ENCODE measurements at regions not wholly inside any gene's neighbourhood (a gene's known extent, or its start where the extent isn't known, plus 50 kb on each side); places are given as distances from the start of the nearest gene placed in this dataset.

DNA sequence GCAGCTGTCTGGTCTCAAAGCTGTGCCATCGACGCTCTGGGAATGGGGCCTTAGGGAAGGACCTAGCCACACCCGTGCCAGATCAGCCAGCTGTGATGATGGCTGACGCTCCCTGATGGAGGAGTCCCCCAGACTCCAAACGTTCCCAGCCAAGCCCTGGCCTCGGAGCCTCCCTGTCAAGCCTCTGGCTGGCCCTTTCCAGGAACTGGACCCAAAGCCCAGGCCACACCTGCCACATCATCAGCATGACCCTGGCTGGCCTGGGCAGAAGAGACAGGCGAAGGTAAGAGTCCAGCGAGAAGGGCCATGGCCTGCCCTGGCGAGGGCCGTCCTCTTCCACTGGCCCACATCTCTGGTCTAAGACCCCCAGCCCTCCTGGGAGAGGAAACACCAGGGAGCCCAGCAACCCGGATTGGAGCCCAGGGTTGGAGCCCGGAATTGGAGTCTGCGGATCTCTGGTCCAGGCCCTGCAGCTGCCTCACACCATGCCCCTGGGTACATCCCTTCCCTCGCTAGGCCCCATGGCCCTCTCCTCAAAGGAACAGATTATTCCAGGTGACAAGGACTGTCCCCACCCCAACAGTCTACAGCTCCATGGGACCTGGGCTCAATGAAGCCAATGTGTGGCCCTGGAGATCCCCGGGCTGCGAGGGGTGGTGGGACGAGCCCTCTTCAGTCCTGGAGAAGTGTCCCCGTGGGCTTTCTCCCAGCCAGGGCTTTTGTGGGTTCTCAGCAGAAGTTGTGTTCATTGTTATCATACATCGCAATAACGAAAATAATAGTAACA is 105.1 kb upstream of the TNRC6C start:
- no peaks in the 10 kb centered on the region for H3K4me1 ChIP-seq (ENCODE audit: control insufficient read depth, insufficient read depth, low read length)
- no peaks in the 10 kb centered on the region for H3K9me3 ChIP-seq (ENCODE audit: control insufficient read depth, insufficient read depth, low read depth, low read length)
- H3K27me3 ChIP-seq (ENCODE audit: control insufficient read depth, insufficient read depth, low read length), result no peaks in the 10 kb centered on the region; the same call in 1 of the 2 replicates
- no peak overlapping the region for H3K9ac ChIP-seq (ENCODE audit: low read length)
- H3K4me3 ChIP-seq (ENCODE audit: low read depth, low read length), result no peak overlapping the region
- no peak overlapping the region for H3K27ac ChIP-seq (ENCODE audit: low read depth, low read length)
- no peaks in the 10 kb centered on the region for H3K36me3 ChIP-seq (ENCODE audit: control insufficient read depth, insufficient read depth, low read length)

DNA sequence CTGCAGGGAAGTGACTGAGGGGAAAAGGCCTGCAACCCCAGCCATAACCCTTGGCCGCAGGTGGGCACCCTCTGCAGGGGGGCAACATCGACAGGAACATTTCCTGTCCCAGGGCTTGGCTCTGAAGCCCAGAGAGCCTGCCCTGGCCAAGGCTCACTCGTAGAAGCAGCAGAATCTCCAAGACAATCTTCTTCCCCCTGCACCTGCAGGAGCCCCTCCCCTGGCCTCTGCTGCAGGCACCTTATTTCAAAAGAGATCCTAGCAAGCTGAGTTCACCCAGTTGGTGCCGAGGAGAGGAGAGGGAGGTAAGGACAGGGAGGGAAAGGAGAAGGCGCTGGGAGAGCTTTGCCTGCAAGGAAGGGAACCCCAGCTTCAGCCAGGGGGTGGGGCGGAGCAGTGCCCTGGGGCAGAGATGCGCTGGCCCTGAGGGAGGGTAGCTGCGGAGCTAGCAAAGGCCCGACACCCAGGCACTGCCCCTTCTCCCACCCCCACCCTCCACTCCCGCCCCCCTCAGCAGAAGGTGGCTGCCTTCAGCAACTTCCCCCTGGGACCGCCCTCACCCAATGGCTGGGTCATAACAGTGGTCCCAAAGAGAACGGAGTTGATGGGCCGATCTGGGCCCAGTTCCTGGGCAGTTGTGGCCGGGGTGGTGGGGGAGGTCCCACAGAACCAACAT is 104.3 kb upstream of the TNRC6C start:
- Histone ChIP-seq H3K4me1 (ENCODE audit: control insufficient read depth, insufficient read depth, low read length) (no peaks in the 10 kb centered on the region), H3K27me3 (ENCODE audit: control insufficient read depth, insufficient read depth, low read length) (no peaks in the 10 kb centered on the region; the same call in 1 of the 2 replicates), H3K27ac (ENCODE audit: low read depth, low read length) (no peak overlapping the region), H3K4me3 (ENCODE audit: low read depth, low read length) (no peak overlapping the region), H3K9me3 (ENCODE audit: control insufficient read depth, insufficient read depth, low read depth, low read length) (no peaks in the 10 kb centered on the region), H3K9ac (ENCODE audit: low read length) (no peak overlapping the region), H3K36me3 (ENCODE audit: control insufficient read depth, insufficient read depth, low read length) (no peaks in the 10 kb centered on the region)

GRCh38 chr17:77854759-77855745 is 103.5 kb upstream of the TNRC6C start:
- H3K9ac ChIP-seq (ENCODE audit: low read length), result no peak overlapping the region
- H3K27ac ChIP-seq (ENCODE audit: low read depth, low read length), result no peak overlapping the region
- no peaks in the 10 kb centered on the region for H3K4me1 ChIP-seq (ENCODE audit: control insufficient read depth, insufficient read depth, low read length)

DNA sequence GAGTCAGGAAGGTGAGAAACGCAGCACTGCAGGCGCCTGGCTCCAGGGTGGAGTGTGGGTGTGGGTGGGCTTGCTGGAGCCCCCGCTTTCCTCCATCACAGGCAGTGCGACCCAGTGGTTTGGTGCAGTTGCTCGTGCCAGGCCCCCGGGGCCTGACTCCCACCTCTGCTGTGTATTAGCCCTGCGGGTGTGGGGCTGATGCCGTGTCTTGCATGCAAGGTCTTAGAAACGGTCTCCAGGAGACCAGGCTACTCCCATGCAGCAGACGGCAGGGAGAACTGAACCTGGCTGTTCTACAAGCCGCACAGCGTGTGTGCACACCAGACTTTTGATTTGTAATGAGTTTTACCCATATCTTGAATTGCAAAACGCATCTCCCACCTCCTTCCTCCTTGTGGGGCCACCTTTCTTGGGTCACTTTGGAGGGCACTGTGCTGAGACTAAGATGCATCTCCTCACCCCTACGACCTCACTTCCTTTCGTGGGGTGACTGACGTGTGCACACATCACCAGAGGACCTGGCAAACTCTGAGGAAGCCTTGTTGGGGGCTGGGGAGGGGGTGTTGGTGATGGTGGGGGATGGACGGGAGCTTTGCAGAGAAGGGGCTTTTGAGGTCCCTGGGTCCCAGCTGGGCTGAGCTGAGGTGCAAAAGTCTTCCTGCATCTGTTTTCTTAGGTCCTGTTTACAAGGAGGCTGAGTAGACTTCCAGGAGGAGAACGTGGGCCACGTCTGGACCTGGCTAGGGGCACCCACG is 101.8 kb upstream of the TNRC6C start:
- Histone ChIP-seq H3K4me3 (ENCODE audit: low read depth, low read length) (no peak overlapping the region), H3K4me1 (ENCODE audit: control insufficient read depth, insufficient read depth, low read length) (no peaks in the 10 kb centered on the region), H3K9ac (ENCODE audit: low read length) (no peak overlapping the region), H3K27me3 (ENCODE audit: control insufficient read depth, insufficient read depth, low read length) (no peaks in the 10 kb centered on the region; the same call in 1 of the 2 replicates), H3K27ac (ENCODE audit: low read depth, low read length) (no peak overlapping the region), H3K9me3 (ENCODE audit: control insufficient read depth, insufficient read depth, low read depth, low read length) (no peaks in the 10 kb centered on the region), H3K36me3 (ENCODE audit: control insufficient read depth, insufficient read depth, low read length) (no peaks in the 10 kb centered on the region)

More at GRCh38 chr17:77854759-77855745, 103.5 kb upstream of the TNRC6C start:
- Histone ChIP-seq H3K9me3 (ENCODE audit: control insufficient read depth, insufficient read depth, low read depth, low read length) (no peaks in the 10 kb centered on the region), H3K36me3 (ENCODE audit: control insufficient read depth, insufficient read depth, low read length) (no peaks in the 10 kb centered on the region), H3K27me3 (ENCODE audit: control insufficient read depth, insufficient read depth, low read length) (no peaks in the 10 kb centered on the region; the same call in 1 of the 2 replicates), H3K4me3 (ENCODE audit: low read depth, low read length) (no peak overlapping the region)

DNA sequence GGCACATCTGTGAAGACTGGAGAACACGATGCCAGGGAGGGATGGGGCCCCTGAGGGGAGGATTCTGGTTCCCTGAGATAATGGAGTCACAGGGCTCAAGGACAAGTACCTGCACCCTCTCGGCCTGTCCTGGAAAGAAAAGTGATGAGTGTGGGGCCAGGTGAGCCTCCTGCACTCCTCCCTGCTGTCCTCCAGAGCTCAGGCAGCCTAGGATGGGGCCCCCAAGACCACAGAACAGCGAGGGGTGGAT is 101.3 kb upstream of the TNRC6C start:
- Histone ChIP-seq H3K27me3 (ENCODE audit: control insufficient read depth, insufficient read depth, low read length) (no peaks in the 10 kb centered on the region; the same call in 1 of the 2 replicates), H3K36me3 (ENCODE audit: control insufficient read depth, insufficient read depth, low read length) (no peaks in the 10 kb centered on the region), H3K4me1 (ENCODE audit: control insufficient read depth, insufficient read depth, low read length) (no peaks in the 10 kb centered on the region), H3K9me3 (ENCODE audit: control insufficient read depth, insufficient read depth, low read depth, low read length) (no peaks in the 10 kb centered on the region), H3K4me3 (ENCODE audit: low read depth, low read length) (no peak overlapping the region), H3K9ac (ENCODE audit: low read length) (no peak overlapping the region), H3K27ac (ENCODE audit: low read depth, low read length) (no peak overlapping the region)

DNA sequence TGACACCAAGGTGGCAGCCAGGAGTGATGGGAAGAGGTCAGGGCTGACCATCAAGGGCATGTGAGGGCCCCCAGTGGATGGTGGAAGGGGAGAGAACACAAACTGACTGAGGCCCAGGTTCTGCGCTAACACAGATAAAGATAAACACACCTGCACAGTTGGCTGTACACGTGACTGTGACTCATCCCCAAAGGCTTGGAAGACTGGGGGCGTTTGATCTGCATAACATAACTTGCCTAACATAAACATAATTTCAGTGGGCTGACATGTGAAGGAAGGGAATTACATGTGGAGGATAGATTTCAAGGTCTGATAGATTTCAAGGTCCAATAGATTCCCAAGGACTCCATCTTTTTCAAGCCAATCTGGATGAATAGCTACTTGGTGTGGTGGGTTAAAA is 100.9 kb upstream of the TNRC6C start:
- no peaks in the 10 kb centered on the region for H3K4me1 ChIP-seq (ENCODE audit: control insufficient read depth, insufficient read depth, low read length)
- H3K9ac ChIP-seq (ENCODE audit: low read length), result no peak overlapping the region
- no peak overlapping the region for H3K27ac ChIP-seq (ENCODE audit: low read depth, low read length)
- H3K36me3 ChIP-seq (ENCODE audit: control insufficient read depth, insufficient read depth, low read length), result no peaks in the 10 kb centered on the region
- H3K4me3 ChIP-seq (ENCODE audit: low read depth, low read length), result no peak overlapping the region
- H3K9me3 ChIP-seq (ENCODE audit: control insufficient read depth, insufficient read depth, low read depth, low read length), result no peaks in the 10 kb centered on the region
- H3K27me3 ChIP-seq (ENCODE audit: control insufficient read depth, insufficient read depth, low read length), result no peaks in the 10 kb centered on the region; the same call in 1 of the 2 replicates

- Histone ChIP-seq H3K4me1 (ENCODE audit: control insufficient read depth, insufficient read depth, low read length) (no peaks in the 10 kb centered on the region), H3K27me3 (ENCODE audit: control insufficient read depth, insufficient read depth, low read length) (no peaks in the 10 kb centered on the region; the same call in 1 of the 2 replicates)
These were observed 100.0 kb upstream of the TNRC6C start for GRCh38 chr17:77858291-77859034.

GRCh38 chr17:77859035-77859810 is 99.3 kb upstream of the TNRC6C start:
- Histone ChIP-seq H3K27ac (ENCODE audit: low read depth, low read length) (no peak overlapping the region), H3K4me3 (ENCODE audit: low read depth, low read length) (no peak overlapping the region), H3K27me3 (ENCODE audit: control insufficient read depth, insufficient read depth, low read length) (no peaks in the 10 kb centered on the region; the same call in 1 of the 2 replicates), H3K36me3 (ENCODE audit: control insufficient read depth, insufficient read depth, low read length) (no peaks in the 10 kb centered on the region), H3K9ac (ENCODE audit: low read length) (no peak overlapping the region), H3K4me1 (ENCODE audit: control insufficient read depth, insufficient read depth, low read length) (peaks cover 7% of the 10 kb centered on the region; the same call in 1 of the 2 replicates), H3K9me3 (ENCODE audit: control insufficient read depth, insufficient read depth, low read depth, low read length) (no peaks in the 10 kb centered on the region)

More at GRCh38 chr17:77858291-77859034, 100.0 kb upstream of the TNRC6C start:
- no peaks in the 10 kb centered on the region for H3K9me3 ChIP-seq (ENCODE audit: control insufficient read depth, insufficient read depth, low read depth, low read length)
- H3K36me3 ChIP-seq (ENCODE audit: control insufficient read depth, insufficient read depth, low read length), result no peaks in the 10 kb centered on the region
- no peak overlapping the region for H3K27ac ChIP-seq (ENCODE audit: low read depth, low read length)
- H3K4me3 ChIP-seq (ENCODE audit: low read depth, low read length), result no peak overlapping the region
- H3K9ac ChIP-seq (ENCODE audit: low read length), result no peak overlapping the region

GRCh38 chr17:77861133-77861695 is 97.3 kb upstream of the TNRC6C start:
- H3K27me3 ChIP-seq (ENCODE audit: control insufficient read depth, insufficient read depth, low read length), result no peaks in the 10 kb centered on the region; the same call in 1 of the 2 replicates
- no peaks in the 10 kb centered on the region for H3K9me3 ChIP-seq (ENCODE audit: control insufficient read depth, insufficient read depth, low read depth, low read length)
- H3K9ac ChIP-seq (ENCODE audit: low read length), result no peak overlapping the region
- H3K4me1 ChIP-seq (ENCODE audit: control insufficient read depth, insufficient read depth, low read length), result peaks cover 17% of the 10 kb centered on the region; the same call in 1 of the 2 replicates
- no peaks in the 10 kb centered on the region for H3K36me3 ChIP-seq (ENCODE audit: control insufficient read depth, insufficient read depth, low read length)
- H3K27ac ChIP-seq (ENCODE audit: low read depth, low read length), result no peak overlapping the region
- H3K4me3 ChIP-seq (ENCODE audit: low read depth, low read length), result no peak overlapping the region
